Fibroblast of skin of scalp (primary cell): ENCODE measurements at regions not wholly inside any gene's neighbourhood (a gene's known extent, or its start where the extent isn't known, plus 50 kb on each side); places are given as distances from the start of the nearest gene placed in this dataset.
"Not testable (repeated sequence)": the region's sequence is repeated elsewhere in the genome, so short reads cannot be mapped to it uniquely, and the experiment has no call there.

Source experiments
- DNase-seq: peaks from one replicate; pipeline ENCODE4 v3.0.0-alpha.2; 2013

- DNase-seq = not testable (repeated sequence)
These were observed 167.0 kb downstream of the FOXD2 start for GRCh38 chr1:47604869-47605268.

- DNase-seq = no peak
These were observed 170.5 kb downstream of the FOXD2 start for GRCh38 chr1:47608296-47608875.

- no peak for DNase-seq
These were observed 174.1 kb downstream of the FOXD2 start for GRCh38 chr1:47611992-47612391.

- DNase-seq = no peak
These were observed 175.0 kb downstream of the FOXD2 start for GRCh38 chr1:47612819-47613218.

- no peak for DNase-seq
These were observed 178.2 kb downstream of the FOXD2 start for GRCh38 chr1:47616036-47616435.

- DNase-seq = no peak
These were observed 179.1 kb downstream of the FOXD2 start for GRCh38 chr1:47616906-47617305.

- no peak for DNase-seq
These were observed 179.8 kb downstream of the FOXD2 start for GRCh38 chr1:47617381-47618221.

GRCh38 chr1:47618222-47618720, 180.4 kb downstream of the FOXD2 start:
- no peak for DNase-seq

GRCh38 chr1:47618830-47619229, 181.0 kb downstream of the FOXD2 start:
- DNase-seq = no peak

- DNase-seq = no peak
These were observed 183.6 kb downstream of the FOXD2 start for GRCh38 chr1:47621483-47621882.

GRCh38 chr1:47621977-47622376, 184.1 kb downstream of the FOXD2 start:
- DNase-seq = no peak

- no peak for DNase-seq
These were observed 185.1 kb downstream of the FOXD2 start for GRCh38 chr1:47622776-47623556.

- no peak for DNase-seq
These were observed 185.7 kb downstream of the FOXD2 start for GRCh38 chr1:47623557-47623940.

GRCh38 chr1:47624531-47624930, 186.7 kb downstream of the FOXD2 start:
- DNase-seq = no peak

- no peak for DNase-seq
These were observed 189.2 kb downstream of the FOXD2 start for GRCh38 chr1:47627016-47627415.

GRCh38 chr1:47627471-47628370, 189.9 kb downstream of the FOXD2 start:
- DNase-seq = no peak

GRCh38 chr1:47629201-47629600, 191.4 kb downstream of the FOXD2 start:
- DNase-seq = no peak

GRCh38 chr1:47630346-47630745, 192.5 kb downstream of the FOXD2 start:
- DNase-seq = no peak

GRCh38 chr1:47631411-47631995, 193.7 kb downstream of the FOXD2 start:
- no peak for DNase-seq

- no peak for DNase-seq
These were observed 197.3 kb downstream of the FOXD2 start for GRCh38 chr1:47635111-47635510.

GRCh38 chr1:47635597-47635996, 197.8 kb downstream of the FOXD2 start:
- no peak for DNase-seq
